ENCODE measurements at regions not wholly inside any gene's neighbourhood (a gene's known extent, or its start where the extent isn't known, plus 50 kb on each side); places are given as distances from the start of the nearest gene placed in this dataset.

DNA sequence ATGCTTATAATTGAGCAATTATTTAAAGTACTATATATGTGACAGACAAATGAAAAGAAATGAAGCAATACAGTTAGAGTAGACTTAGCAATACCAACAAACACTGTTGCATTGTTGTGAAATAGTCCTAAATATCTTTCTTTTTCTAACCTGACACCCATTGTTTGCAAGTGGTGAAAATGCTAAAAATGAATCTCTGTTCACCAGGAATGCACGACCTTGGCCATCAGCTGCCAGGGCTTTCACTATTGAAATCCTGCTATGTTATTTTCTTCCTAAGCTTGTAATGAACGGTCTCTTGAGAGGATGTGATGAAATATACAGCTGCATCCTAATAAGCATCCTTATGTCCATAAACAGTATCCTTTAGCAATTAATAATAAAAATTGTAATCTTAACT lies 136.2 kb upstream of the MGAT5 start:
- Mint-ChIP-seq H3K27me3 (ENCODE audit: low read depth) (peaks cover 23% of the 10 kb centered on the region), H3K4me3 (no peak overlapping the region), H3K36me3 (ENCODE audit: low read depth) (no peaks in the 10 kb centered on the region), H3K27ac (ENCODE audit: unreplicated experiment) (no peak overlapping the region), H3K4me1 (peaks cover 24% of the 10 kb centered on the region), H3K9me3 (no peaks in the 10 kb centered on the region)
- TF ChIP-seq, protein P1, sequence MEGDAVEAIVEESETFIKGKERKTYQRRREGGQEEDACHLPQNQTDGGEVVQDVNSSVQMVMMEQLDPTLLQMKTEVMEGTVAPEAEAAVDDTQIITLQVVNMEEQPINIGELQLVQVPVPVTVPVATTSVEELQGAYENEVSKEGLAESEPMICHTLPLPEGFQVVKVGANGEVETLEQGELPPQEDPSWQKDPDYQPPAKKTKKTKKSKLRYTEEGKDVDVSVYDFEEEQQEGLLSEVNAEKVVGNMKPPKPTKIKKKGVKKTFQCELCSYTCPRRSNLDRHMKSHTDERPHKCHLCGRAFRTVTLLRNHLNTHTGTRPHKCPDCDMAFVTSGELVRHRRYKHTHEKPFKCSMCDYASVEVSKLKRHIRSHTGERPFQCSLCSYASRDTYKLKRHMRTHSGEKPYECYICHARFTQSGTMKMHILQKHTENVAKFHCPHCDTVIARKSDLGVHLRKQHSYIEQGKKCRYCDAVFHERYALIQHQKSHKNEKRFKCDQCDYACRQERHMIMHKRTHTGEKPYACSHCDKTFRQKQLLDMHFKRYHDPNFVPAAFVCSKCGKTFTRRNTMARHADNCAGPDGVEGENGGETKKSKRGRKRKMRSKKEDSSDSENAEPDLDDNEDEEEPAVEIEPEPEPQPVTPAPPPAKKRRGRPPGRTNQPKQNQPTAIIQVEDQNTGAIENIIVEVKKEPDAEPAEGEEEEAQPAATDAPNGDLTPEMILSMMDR (conservative IDR thresholded peaks at IDR 0.05): no peak
- DNase-seq (ENCODE audit: low read depth, low spot score): no peak

DNA sequence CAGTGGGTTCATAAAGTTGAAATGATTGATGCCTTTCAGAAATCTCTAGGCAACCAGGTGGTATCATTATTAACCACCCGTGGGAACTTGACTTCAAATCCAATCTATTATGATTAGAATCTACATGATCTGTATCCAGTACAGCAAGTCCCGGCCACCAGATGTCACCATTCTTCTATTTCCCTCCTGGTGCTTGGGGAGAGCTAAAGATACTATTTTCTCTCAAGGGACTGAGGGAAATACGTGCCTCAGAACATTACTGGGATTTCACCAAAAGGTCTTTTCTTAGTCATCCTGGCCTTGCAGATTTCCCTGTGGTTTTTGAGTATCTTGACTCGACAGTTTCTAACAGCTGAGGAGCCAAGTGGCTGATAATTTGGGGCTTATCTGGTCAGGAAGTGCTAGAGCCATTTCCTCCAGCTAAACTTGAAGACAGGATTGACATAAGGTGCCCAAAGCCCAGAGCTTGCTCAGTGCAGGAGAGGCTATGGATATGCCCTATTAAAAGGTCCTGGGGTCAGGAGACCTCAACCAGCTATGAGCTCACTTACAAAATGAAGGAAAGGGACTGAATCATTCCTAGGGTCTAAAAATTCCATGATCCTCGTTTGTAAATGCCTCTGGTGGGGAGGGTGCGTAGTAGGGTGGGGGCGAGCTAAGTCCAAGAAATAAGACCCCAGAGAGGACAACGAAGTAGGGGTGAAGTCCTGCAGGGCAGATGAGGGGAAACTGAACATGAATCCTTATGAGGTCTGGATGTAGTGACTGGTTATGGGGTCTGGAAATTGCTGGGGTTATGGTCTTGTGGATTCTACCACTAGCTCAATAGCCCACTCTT lies 135.4 kb upstream of the MGAT5 start:
- Mint-ChIP-seq H3K9me3 (no peaks in the 10 kb centered on the region), H3K27me3 (ENCODE audit: low read depth) (peaks cover 23% of the 10 kb centered on the region), H3K4me3 (peak overlapping the region; percentile 94), H3K36me3 (ENCODE audit: low read depth) (no peaks in the 10 kb centered on the region), H3K4me1 (peaks cover 26% of the 10 kb centered on the region), H3K27ac (ENCODE audit: unreplicated experiment) (no peak overlapping the region)
- peak; percentile 70 for DNase-seq (ENCODE audit: low read depth, low spot score)
- TF ChIP-seq, protein P1 (conservative IDR thresholded peaks at IDR 0.05): peak; percentile 91

DNA sequence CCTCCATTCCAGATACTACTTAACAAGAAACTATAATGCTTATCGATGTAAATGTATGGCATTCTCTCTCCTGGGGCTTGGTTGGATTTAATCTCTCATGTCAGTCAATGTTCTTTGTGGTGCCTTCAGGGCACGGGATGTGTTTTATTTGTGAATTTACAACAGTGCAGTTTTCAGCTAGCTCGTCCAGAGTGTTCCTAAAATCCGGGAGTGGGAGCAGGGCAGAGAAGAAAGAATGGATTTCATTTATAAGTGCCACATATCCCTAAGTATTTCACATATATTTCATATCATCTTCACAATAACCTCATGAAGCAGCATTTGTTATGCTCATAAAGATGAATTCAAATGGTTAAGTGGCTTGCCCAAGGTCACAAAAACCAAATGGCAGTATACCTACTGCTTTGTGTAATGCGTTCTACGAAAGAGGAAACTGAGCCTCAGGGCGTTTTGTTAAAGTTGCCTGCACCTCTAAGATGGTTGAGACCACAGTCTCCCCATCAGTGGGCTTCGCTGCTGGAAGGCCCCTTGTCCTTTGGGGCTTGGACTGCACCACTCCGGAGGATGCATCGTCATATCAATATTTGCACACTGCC lies 134.7 kb upstream of the MGAT5 start:
- DNase-seq (ENCODE audit: low read depth, low spot score): no peak
- H3K27me3 Mint-ChIP-seq (ENCODE audit: low read depth): peaks cover 23% of the 10 kb centered on the region
- H3K27ac Mint-ChIP-seq (ENCODE audit: unreplicated experiment): peak overlapping the region; percentile 38
- peaks cover 26% of the 10 kb centered on the region for H3K4me1 Mint-ChIP-seq
- no peaks in the 10 kb centered on the region for H3K36me3 Mint-ChIP-seq (ENCODE audit: low read depth)
- TF ChIP-seq, protein P1 (conservative IDR thresholded peaks at IDR 0.05): no peak
- peak overlapping the region; percentile 94 for H3K4me3 Mint-ChIP-seq
- no peaks in the 10 kb centered on the region for H3K9me3 Mint-ChIP-seq

DNA sequence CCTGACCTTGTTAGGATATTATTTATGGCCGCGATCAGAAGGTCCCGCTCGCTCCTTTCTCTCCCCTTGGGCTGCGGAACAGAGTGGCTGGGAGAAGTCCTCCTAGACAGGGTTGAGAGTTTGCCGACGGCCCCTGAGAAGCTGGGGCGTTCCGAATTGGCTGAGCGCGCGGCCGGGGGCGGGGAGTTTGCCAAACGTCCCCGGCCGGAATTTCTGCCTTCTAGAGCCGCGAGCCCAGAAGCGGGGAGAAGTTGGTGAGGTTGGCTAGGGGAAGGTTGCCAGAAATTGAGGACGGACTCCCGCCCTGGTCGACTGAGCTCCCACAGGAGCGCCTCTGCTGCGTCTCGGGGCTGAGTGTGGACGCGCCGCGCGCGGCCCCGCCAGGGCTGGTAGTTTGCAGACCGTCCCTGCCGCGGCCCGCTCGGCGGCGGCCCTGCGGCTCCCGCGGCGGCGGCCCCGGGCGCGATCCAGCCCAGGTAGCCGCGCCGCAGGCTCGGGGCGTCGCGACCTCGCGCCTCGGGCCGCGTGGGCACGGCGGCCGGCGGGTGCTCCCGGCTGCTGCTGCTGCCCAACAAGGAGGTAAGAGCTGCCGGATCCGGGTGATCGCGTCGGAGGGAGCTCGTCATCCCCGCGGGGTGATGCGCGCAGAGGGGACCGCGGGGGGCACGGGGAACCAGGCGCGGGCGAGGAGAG lies 134.0 kb upstream of the MGAT5 start:
- peaks cover 26% of the 10 kb centered on the region for H3K4me1 Mint-ChIP-seq
- H3K27ac Mint-ChIP-seq (ENCODE audit: unreplicated experiment): peak overlapping the region; percentile 38
- no peaks in the 10 kb centered on the region for H3K9me3 Mint-ChIP-seq
- peaks cover 23% of the 10 kb centered on the region for H3K27me3 Mint-ChIP-seq (ENCODE audit: low read depth)
- no peaks in the 10 kb centered on the region for H3K36me3 Mint-ChIP-seq (ENCODE audit: low read depth)
- H3K4me3 Mint-ChIP-seq: peak overlapping the region; percentile 94
- TF ChIP-seq, protein P1 (conservative IDR thresholded peaks at IDR 0.05): no peak
- peak; percentile 75 for DNase-seq (ENCODE audit: low read depth, low spot score)

DNA sequence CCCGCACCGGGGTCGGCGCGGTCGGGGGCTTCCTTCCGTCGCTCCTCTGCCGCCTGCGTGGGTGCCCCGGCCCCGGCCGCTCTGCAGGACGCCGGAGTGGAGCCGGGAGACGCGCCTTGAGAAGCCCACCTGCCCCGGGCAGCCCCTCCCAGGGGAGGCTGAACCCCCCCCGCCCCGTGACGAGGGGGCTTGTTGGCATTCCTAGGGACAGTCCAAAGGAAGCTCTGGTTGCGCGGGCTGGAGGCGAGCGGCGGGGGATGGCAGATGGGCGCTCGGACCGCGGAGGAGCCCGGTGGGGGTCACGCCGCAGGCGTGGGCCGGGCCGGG lies 133.5 kb upstream of the MGAT5 start:
- TF ChIP-seq, protein P1 (conservative IDR thresholded peaks at IDR 0.05): no peak
- H3K4me1 Mint-ChIP-seq: peaks cover 26% of the 10 kb centered on the region
- peak; percentile 8 for DNase-seq (ENCODE audit: low read depth, low spot score)

More for the DNA sequence above, 133.5 kb upstream of the MGAT5 start:
- peaks cover 23% of the 10 kb centered on the region for H3K27me3 Mint-ChIP-seq (ENCODE audit: low read depth)
- no peaks in the 10 kb centered on the region for H3K9me3 Mint-ChIP-seq
- H3K36me3 Mint-ChIP-seq (ENCODE audit: low read depth): no peaks in the 10 kb centered on the region
- no peak overlapping the region for H3K27ac Mint-ChIP-seq (ENCODE audit: unreplicated experiment)
- H3K4me3 Mint-ChIP-seq: no peak overlapping the region

Measured in neural crest cell (in vitro differentiated cells).